ENCODE measurements at regions not wholly inside any gene's neighbourhood (a gene's known extent, or its start where the extent isn't known, plus 50 kb on each side); places are given as distances from the start of the nearest gene placed in this dataset.
"Not testable (repeated sequence)": the region's sequence is repeated elsewhere in the genome, so short reads cannot be mapped to it uniquely, and the experiment has no call there.

DNA sequence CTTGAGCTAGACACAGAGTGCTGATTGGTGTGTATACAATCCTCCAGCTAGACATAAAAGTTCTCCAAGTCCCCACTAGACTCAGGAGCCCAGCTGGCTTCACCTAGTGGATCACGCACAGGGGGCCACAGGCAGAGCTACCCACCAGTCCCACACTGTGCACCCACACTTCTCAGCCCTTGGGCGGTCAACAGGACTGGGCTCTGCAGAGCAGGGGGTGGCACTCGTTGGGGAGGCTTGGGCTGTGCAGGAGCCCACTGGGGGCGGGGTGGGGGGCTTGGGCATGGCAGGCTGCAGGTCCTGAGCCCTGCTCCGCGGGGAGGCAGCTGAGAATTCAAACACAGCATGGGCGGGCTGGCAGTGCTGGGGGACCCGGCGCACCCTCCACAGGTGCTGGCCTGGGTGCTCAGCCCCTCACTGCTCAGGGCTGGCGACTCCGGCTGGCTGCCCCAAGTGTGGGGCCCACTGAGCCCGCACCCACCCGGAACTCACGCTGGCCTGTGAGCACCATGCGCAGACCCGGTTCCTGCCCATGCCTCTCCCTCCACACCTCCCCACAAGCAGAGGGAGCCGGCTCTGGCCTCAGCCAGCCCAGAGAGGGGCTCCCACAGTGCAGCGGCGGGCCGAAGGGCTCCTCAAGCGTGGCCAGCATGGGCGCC lies 873.8 kb downstream of the PCDH17 start:
- 91% methylated on average over 22 of the region's 22 CpGs for WGBS (ENCODE audit: insufficient coverage)
- H3K9ac ChIP-seq (ENCODE audit: low read length); H3K36me3 ChIP-seq (replicated peaks in 1 of 2; ENCODE audit: control extremely low read depth in 1 of 2, control insufficient read depth in 1 of 2, extremely low read depth in 1 of 2, insufficient read depth in 2 of 2, low read length in 1 of 2); H3K9me3 Mint-ChIP-seq (ENCODE audit: insufficient read depth); ATAC-seq (ENCODE audit: low read depth); H3K27me3 Mint-ChIP-seq; H3K4me2 ChIP-seq (replicated peaks; ENCODE audit: low read depth, low read length, poor library complexity, severe bottlenecking); H3K4me1 ChIP-seq (ENCODE audit: control insufficient read depth in 2 of 2, insufficient read depth in 2 of 2, low read length in 2 of 2); H4K20me1 ChIP-seq (ENCODE audit: control insufficient read depth, insufficient read depth, low read length, poor library complexity, severe bottlenecking); H3K79me2 ChIP-seq (ENCODE audit: control insufficient read depth, insufficient read depth, low read length); CTCF ChIA-PET; POLR2A ChIA-PET; H3K27ac Mint-ChIP-seq; DNase-seq; H3K27ac ChIP-seq (ENCODE audit: low read length in 2 of 2); H3K4me3 ChIP-seq (ENCODE audit: control extremely low read depth in 1 of 5, extremely low read depth in 1 of 5, insufficient read depth in 1 of 5, low read depth in 2 of 5, low read length in 4 of 5); H3K4me1 Mint-ChIP-seq; H2AFZ ChIP-seq (ENCODE audit: insufficient read depth, low read depth, low read length, poor library complexity, severe bottlenecking); intact Hi-C loops (cut with micrococcal nuclease); H3K27me3 ChIP-seq (replicated peaks in 1 of 4; ENCODE audit: control extremely low read depth in 1 of 4, control insufficient read depth in 3 of 4, insufficient read depth in 4 of 4, low read length in 3 of 4); H3K4me3 Mint-ChIP-seq: not testable (repeated sequence)
- H3K9me3 ChIP-seq (ENCODE audit: control extremely low read depth in 1 of 3, control insufficient read depth in 2 of 3, insufficient read depth in 1 of 3, low read length in 2 of 3): peaks cover 0 to 14% (median 0%) of the 10 kb centered on the region in 3 donors

DNA sequence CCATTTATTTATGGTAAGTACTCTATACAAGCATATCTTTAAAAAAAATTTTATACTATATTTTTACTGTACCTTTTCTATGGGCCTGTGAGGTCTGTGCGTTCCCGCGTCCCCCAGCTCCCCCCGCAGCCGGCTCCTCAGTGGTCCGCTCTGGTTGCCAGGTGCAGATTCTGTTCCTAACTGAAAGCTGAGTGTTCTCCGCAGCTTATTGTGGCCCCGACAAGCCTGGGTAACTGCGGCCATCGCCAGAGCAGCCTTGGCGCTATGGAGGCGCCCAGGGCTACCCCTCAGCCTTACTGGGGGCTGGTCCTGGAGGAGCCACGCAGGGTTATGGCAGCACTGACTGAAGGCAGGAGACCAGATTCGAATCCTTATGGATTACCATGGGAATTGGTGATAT lies 896.8 kb downstream of the PCDH17 start:
- intact Hi-C loops (cut with micrococcal nuclease): no loop called here
- Mint-ChIP-seq H3K27me3 (no peaks in the 10 kb centered on the region), H3K4me1 (no peaks in the 10 kb centered on the region), H3K4me3 (no peak overlapping the region), H3K9me3 (ENCODE audit: insufficient read depth) (peaks cover 5% of the 10 kb centered on the region), H3K27ac (no peak overlapping the region)
- TF ChIP-seq EZH2 (IDR thresholded peaks at IDR 0.05; ENCODE audit: borderline replicate concordance, insufficient read depth, low read depth, low read length, poor library complexity, severe bottlenecking): no peak
- TF ChIP-seq, protein P1, sequence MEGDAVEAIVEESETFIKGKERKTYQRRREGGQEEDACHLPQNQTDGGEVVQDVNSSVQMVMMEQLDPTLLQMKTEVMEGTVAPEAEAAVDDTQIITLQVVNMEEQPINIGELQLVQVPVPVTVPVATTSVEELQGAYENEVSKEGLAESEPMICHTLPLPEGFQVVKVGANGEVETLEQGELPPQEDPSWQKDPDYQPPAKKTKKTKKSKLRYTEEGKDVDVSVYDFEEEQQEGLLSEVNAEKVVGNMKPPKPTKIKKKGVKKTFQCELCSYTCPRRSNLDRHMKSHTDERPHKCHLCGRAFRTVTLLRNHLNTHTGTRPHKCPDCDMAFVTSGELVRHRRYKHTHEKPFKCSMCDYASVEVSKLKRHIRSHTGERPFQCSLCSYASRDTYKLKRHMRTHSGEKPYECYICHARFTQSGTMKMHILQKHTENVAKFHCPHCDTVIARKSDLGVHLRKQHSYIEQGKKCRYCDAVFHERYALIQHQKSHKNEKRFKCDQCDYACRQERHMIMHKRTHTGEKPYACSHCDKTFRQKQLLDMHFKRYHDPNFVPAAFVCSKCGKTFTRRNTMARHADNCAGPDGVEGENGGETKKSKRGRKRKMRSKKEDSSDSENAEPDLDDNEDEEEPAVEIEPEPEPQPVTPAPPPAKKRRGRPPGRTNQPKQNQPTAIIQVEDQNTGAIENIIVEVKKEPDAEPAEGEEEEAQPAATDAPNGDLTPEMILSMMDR (IDR thresholded peaks at IDR 0.05): no peak
- no peak overlapping the region for H3K4me3 ChIP-seq (ENCODE audit: control extremely low read depth in 1 of 5, extremely low read depth in 1 of 5, insufficient read depth in 1 of 5, low read depth in 2 of 5, low read length in 4 of 5)
- no peaks in the 10 kb centered on the region for H3K36me3 ChIP-seq (replicated peaks in 1 of 2; ENCODE audit: control extremely low read depth in 1 of 2, control insufficient read depth in 1 of 2, extremely low read depth in 1 of 2, insufficient read depth in 2 of 2, low read length in 1 of 2)
- no peaks in the 10 kb centered on the region for H3K27me3 ChIP-seq (replicated peaks in 1 of 4; ENCODE audit: control extremely low read depth in 1 of 4, control insufficient read depth in 3 of 4, insufficient read depth in 4 of 4, low read length in 3 of 4)
- DNase-seq (no peak), ATAC-seq (ENCODE audit: low read depth) (no peak)
- CTCF ChIA-PET: no interaction called here
- no peak overlapping the region for H3K27ac ChIP-seq (ENCODE audit: low read length in 2 of 2)
- no peaks in the 10 kb centered on the region for H3K4me1 ChIP-seq (ENCODE audit: control insufficient read depth in 2 of 2, insufficient read depth in 2 of 2, low read length in 2 of 2)
- no peaks in the 10 kb centered on the region for H3K79me2 ChIP-seq (ENCODE audit: control insufficient read depth, insufficient read depth, low read length)
- POLR2A ChIA-PET: no interaction called here
- no peaks in the 10 kb centered on the region for H4K20me1 ChIP-seq (ENCODE audit: control insufficient read depth, insufficient read depth, low read length, poor library complexity, severe bottlenecking)
- no peak overlapping the region for H3K4me2 ChIP-seq (replicated peaks; ENCODE audit: low read depth, low read length, poor library complexity, severe bottlenecking)
- no peak overlapping the region for H3K9ac ChIP-seq (ENCODE audit: low read length)
- 91% methylated on average over 14 of the region's 14 CpGs for WGBS (ENCODE audit: insufficient coverage)
- H2AFZ ChIP-seq (ENCODE audit: insufficient read depth, low read depth, low read length, poor library complexity, severe bottlenecking): no peak overlapping the region
- peaks cover 0 to 8% (median 0%) of the 10 kb centered on the region in 3 donors for H3K9me3 ChIP-seq (ENCODE audit: control extremely low read depth in 1 of 3, control insufficient read depth in 2 of 3, insufficient read depth in 1 of 3, low read length in 2 of 3)
